Inflammatory macrophage (primary cell): ENCODE measurements at regions not wholly inside any gene's neighbourhood (a gene's known extent, or its start where the extent isn't known, plus 50 kb on each side); places are given as distances from the start of the nearest gene placed in this dataset.
A peak's percentile ranks its signal among the peaks of the same experiment; 100 is the strongest.

Experiments used
- DNase-seq, 2 donors: peaks; one replicate each; pipeline ENCODE4 v3.0.0-alpha.2; 2020 to 2022

DNA sequence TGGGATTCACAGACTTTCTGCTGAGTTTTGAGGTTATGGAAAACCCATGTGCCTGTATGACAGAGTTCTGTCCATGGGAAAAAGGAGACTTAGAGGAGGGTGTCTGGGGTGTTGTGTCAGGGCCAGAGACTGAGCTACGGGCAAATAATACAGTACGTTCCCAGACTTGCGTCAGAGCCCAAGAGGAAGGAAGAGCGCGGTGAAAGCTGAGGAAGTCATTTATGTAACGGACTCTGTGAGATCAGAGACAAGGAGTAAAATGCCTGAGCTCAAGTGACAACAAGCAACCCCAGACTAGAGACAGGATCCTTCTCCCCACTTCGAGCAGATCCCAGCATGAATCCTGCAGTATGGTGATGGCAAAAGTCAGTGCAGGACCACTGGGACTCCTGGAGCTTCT, 368.6 kb upstream of the MCTP2 start:
- peak; percentile 85 to 86 for DNase-seq

DNA sequence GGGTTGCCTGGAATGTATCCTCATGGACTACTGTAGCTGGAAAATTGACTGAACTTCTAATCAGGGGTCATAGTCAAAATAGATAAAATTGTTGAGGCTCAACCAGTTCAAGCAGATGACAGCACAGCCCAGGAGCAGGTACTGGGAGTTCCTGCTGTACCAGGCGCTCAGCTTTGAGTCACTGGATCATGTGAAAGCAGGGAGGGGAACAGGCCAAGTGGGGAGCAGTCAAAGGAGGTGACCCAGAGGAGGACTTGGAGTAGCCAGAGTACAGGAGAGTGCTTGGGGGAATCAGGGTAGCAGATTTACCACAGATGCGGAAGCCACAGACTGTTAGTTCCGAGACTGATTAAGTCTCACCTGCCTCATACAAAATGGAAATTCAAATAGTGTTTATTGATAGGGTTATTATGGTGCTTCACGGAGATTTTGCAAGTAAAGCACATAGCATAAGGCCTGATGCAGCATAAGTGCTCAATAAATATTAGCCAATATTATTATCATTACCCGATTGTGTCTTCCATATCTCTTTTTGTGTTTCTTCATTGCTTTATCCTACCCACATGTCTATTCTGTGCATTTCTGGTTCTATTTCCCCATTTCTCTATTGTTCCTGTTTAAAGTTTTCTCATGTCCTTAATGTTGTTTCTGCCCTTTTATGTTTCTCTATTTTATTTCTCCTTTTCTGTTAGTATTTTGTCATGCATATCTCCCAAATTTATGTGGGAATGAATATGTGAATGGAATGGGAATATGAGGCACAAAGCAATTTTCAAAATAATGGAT, 369.2 kb upstream of the MCTP2 start:
- peak; percentile 40 to 72 for DNase-seq

DNA sequence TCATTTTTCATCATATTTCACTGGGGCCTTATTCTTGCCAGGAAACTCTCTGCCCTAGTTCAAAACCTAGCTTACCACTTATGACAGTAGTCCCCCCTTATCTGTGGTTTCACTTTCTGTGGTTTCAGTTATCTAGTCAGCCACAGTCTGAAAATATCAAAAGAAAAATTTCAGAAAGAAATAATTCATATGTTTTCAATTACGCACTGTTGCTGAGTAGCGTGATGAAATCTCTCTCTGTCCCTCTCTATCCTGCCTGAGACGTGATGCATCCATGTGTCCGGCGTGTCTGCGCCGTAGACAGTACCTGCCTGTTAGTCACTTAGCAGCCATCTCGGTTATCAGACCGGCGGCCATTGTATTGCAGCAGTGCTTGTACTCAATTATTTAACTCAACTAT, 369.9 kb upstream of the MCTP2 start:
- no peak for DNase-seq

DNA sequence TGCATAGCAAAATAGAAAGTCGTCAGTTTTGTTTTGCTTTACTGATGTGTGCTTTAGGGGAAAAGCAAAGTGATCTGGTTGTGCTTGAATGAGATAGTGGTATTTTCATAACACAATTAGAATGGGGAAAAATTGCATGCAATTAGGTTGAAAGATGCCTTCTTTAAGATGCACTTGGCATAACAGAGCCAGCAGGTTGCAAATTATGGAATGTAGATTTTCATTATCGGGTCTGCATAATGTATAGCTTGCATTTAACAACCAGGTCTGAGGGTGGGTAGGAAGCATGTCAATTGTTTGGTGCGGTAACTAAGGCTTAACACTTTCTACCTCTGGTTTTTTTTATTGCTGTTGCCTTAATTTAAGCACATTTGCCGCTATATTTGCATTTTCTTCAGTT, 370.7 kb upstream of the MCTP2 start:
- no peak for DNase-seq

DNA sequence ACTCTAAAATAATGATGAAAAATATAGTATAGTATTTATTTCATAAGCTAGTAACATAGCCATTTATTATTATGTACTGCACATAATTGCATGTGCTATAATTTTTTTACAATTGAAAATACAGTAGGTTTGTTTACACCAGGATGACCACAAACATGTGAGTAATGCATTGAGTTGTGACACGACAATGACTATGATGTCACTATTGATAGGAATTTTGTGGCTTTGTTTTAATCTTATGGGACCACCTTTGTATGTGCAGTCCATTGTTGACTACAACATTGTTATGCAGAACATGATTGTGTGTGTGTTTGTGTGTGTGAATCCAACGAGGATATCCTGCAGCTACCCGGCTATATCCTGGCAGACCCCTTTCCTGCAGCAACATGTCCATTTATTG, 372.2 kb upstream of the MCTP2 start:
- DNase-seq = no peak

GRCh38 chr15:93855181-93855826, 376.1 kb upstream of the MCTP2 start:
- DNase-seq = no peak

- DNase-seq = no peak
Observed at GRCh38 chr15:93854088-93854487, 377.3 kb upstream of the MCTP2 start.

GRCh38 chr15:93852761-93853160, 378.6 kb upstream of the MCTP2 start:
- no peak for DNase-seq

GRCh38 chr15:93848490-93848889, 382.9 kb upstream of the MCTP2 start:
- DNase-seq = no peak

- DNase-seq = no peak
Observed at GRCh38 chr15:93848076-93848475, 383.3 kb upstream of the MCTP2 start.

- no peak for DNase-seq
Observed at GRCh38 chr15:93846148-93846547, 385.2 kb upstream of the MCTP2 start.

DNA sequence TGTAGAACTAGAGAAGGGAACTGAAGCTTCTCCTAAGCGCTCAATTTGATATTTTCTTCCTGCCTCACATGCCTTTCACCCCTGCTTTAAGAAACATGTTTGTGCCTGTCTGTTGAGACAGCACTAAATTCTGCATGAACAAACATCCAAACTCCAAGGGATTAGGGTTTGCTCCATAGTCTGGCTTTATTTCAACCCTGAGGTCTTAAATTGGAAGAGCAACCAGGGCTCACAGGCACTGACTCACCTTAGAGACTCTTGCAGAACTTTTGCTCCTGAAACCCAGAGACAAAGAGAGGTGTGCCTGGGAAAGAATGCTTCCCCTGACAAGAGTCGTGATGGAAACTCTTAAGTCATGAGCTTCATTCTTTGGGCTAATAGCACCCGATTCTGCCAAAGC, 393.9 kb upstream of the MCTP2 start:
- DNase-seq = no peak

- DNase-seq = no peak
Observed at GRCh38 chr15:93835344-93835743, 396.0 kb upstream of the MCTP2 start.

- DNase-seq = no peak
Observed at GRCh38 chr15:93831641-93832040, 399.7 kb upstream of the MCTP2 start.

- DNase-seq = no peak
Observed at GRCh38 chr15:93830221-93831080, 400.9 kb upstream of the MCTP2 start.

- DNase-seq = peak; percentile 82 to 93
Observed at GRCh38 chr15:93829115-93829870, 402.1 kb upstream of the MCTP2 start.

DNA sequence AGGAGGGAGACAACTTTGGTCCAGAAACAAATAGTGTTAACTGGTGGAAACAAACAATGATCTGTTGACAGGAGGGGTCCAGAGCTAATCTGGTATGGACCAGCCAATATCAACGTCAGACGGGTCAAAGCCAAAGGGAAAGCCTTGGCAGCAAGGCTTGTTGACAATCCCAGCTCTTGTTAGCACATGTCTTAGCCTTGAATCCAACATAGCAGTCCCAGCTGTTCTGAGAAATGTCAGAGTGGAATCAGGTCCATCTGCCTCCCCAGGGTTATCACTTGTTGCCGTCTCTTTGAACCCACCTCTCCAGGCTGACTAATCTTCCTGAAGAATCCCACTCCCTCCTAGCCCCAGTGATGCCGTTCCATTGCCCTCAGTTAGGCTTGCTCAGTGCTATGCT, 404.6 kb upstream of the MCTP2 start:
- no peak for DNase-seq

DNA sequence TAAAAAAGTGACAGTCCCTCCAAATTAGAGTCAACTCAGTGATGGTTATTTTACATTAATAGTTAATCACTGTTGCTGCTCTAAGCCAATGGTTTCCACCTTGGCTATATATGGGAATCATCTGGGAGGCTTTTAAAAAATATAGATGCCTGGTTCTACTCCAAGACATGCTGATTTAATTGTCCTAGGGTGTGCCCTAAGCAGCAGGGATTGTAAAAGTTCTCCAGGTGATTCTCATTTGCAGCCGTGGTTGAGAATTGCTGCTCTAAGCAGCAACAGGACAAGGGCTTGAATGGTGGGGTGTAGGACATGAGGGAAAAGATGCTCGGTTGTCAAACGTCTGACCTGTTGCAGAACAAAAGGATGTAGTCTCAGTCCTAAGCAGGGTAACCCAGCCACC, 405.1 kb upstream of the MCTP2 start:
- no peak for DNase-seq

- no peak for DNase-seq
Observed at GRCh38 chr15:93825682-93826081, 405.7 kb upstream of the MCTP2 start.

DNA sequence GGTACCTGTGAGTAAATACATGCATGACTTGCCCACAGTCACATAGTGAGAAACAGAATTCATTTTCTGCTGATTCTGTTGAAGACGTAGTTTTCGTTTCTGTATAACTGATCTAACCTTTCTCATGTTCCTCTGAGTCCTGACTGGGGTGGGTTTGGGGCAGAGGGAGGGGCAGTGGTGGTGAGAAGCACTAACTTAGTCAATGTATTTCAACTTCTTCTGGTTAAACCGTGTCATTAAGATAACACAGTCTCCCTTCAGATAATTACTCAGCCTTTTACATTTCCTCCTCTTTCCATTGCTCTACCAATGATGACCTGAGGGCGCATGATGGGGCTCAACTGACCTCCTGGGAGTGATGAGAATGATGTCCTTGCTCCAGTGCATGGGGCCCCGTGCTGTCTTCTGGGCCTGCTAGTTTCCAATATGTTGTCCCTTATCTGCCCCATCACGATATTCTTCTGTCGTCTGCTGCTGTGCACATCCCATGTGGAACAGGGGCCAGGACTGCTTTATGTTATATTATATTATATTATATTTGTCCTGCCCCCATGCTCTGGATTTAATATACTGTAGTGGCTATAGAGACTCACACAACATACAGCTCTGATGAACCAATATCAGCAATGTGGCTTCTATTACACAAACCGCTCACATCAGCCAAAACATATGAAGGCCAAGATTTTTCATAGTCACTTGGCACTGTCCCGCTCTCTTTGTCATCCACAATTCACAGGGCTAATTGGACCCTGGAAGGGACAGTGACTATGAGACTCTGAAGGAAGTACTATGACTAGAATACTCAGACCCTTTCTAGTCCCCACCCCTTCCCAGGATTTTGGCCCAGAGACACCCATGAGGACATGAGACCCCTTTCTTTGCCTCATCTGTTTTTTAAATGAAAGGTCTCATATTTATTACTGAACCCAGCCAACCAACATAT, 407.1 kb upstream of the MCTP2 start:
- no peak for DNase-seq

DNA sequence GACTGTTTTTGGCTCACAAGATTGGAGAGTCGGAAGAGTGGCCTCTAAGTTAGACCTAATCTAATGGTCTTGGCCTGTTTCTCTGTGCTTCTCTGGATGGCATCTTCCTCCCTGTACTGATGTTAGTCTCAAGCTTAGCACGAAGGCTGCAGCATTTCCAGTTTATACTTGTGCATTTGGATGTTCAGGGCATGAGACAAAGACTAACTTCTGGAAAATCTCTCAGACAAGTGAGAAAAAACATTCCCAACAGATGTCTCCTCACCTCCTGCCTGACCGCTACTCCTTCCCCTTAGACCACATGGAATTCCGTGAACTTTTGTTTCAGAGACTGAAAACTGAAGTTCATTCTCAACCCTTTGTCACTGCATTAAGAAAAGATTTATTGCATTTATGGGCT, 410.8 kb upstream of the MCTP2 start:
- no peak for DNase-seq

GRCh38 chr15:93819826-93820225, 411.5 kb upstream of the MCTP2 start:
- no peak for DNase-seq
